Retinal pigment epithelial cell (primary cell): ENCODE measurements at regions not wholly inside any gene's neighbourhood (a gene's known extent, or its start where the extent isn't known, plus 50 kb on each side); places are given as distances from the start of the nearest gene placed in this dataset.
"Not testable (repeated sequence)": the region's sequence is repeated elsewhere in the genome, so short reads cannot be mapped to it uniquely, and the experiment has no call there.

ENCODE experiments used
- DNase-seq: peaks from one replicate; pipeline ENCODE4 v3.0.0-alpha.2; 2010; ENCODE audit warnings: low read depth
- H3K4me3 ChIP-seq: 2 replicates; pipeline ENCODE4 v1.5.1; 2011; ENCODE audit warnings: mild to moderate bottlenecking, low read length, control low read depth, moderate library complexity
- CTCF ChIP-seq: conservative IDR thresholded peaks from 2 replicates; pipeline ENCODE4 v1.5.1; 2011; ENCODE audit warnings: low read depth, low read length, control low read depth, inconsistent platforms

GRCh38 chr3:153245661-153246060, 83.6 kb downstream of the RAP2B start:
- DNase-seq, result no peak
- H3K4me3 ChIP-seq, result no peak overlapping the region

GRCh38 chr3:153246331-153246730, 84.3 kb downstream of the RAP2B start:
- TF ChIP-seq CTCF, result no peak
- H3K4me3 ChIP-seq, result no peak overlapping the region
- DNase-seq, result no peak

More at GRCh38 chr3:153245661-153246060, 83.6 kb downstream of the RAP2B start:
- no peak for TF ChIP-seq CTCF

- DNase-seq, result no peak
- no peak for TF ChIP-seq CTCF
- H3K4me3 ChIP-seq, result no peak overlapping the region
These were observed 84.8 kb downstream of the RAP2B start for GRCh38 chr3:153246806-153247205.

- no peak for TF ChIP-seq CTCF
- no peak overlapping the region for H3K4me3 ChIP-seq
- DNase-seq, result no peak
These were observed 85.6 kb downstream of the RAP2B start for GRCh38 chr3:153247331-153248330.

- H3K4me3 ChIP-seq, DNase-seq: not testable (repeated sequence)
These were observed 86.8 kb downstream of the RAP2B start for GRCh38 chr3:153248835-153249234.

GRCh38 chr3:153249906-153250305, 87.9 kb downstream of the RAP2B start:
- TF ChIP-seq CTCF, result no peak
- DNase-seq, result no peak
- no peak overlapping the region for H3K4me3 ChIP-seq

- no peak for TF ChIP-seq CTCF
- no peak for DNase-seq
- H3K4me3 ChIP-seq, result no peak overlapping the region
These were observed 88.4 kb downstream of the RAP2B start for GRCh38 chr3:153250446-153250845.
